ENCODE measurements at regions not wholly inside any gene's neighbourhood (a gene's known extent, or its start where the extent isn't known, plus 50 kb on each side); places are given as distances from the start of the nearest gene placed in this dataset.

DNA sequence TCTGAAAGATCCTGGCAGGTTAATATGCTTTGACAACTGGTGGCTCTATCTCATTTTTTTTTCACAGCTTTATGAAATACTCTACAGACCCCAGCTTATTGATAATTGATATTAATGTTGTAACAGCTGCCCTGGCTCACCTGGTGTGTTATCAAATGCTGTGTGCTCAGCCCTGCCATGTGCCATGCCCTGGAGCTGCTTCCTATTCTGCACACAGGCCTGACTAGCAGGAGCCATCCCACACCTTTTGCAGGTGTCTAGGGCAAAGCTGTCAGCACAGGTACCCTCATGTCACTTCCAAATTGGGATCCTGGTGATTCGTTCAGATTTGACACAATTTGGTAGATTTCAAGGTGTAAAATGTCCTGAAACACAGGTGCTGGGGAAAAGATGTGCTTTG lies 254.6 kb upstream of the MAN1A1 start:
- H3K27me3 ChIP-seq (ENCODE audit: insufficient read depth, low read length): no peaks in the 10 kb centered on the region
- H2BK5ac ChIP-seq (ENCODE audit: insufficient read length, low read length): no peak overlapping the region
- no peak overlapping the region for H3K4me2 ChIP-seq (ENCODE audit: insufficient read depth, insufficient read length, low read length)
- Mint-ChIP-seq H3K9me3 (no peaks in the 10 kb centered on the region), H3K36me3 (ENCODE audit: insufficient read depth in 1 of 3, low read depth in 3 of 3) (no peaks in the 10 kb centered on the region; a peak in 1 of 7 replicates), H3K27ac (peak overlapping the region in 1 of 3 experiments; percentile 67; a peak in 1 of 7 replicates), H3K4me3 (no peak overlapping the region), H3K27me3 (ENCODE audit: low read depth) (no peaks in the 10 kb centered on the region; the same call in 1 of the 2 replicates), H3K4me1 (peaks cover 4% of the 10 kb centered on the region in 2 experiments)
- no peak overlapping the region for H3K9ac ChIP-seq (ENCODE audit: extremely low read depth, insufficient read length, low read length)
- H2AK5ac ChIP-seq (ENCODE audit: insufficient read length, low read length): no peak overlapping the region
- H3K4ac ChIP-seq (ENCODE audit: low read depth, low read length): no peak overlapping the region
- no peak overlapping the region for H4K91ac ChIP-seq (ENCODE audit: insufficient read length, low read depth, low read length)
- no peak overlapping the region for H3K18ac ChIP-seq (ENCODE audit: insufficient read length, low read depth, low read length)
- DNase-seq: no peak
- no peak overlapping the region for H2AFZ ChIP-seq (ENCODE audit: low read length)
- H2BK12ac ChIP-seq (ENCODE audit: insufficient read length, low read depth, low read length): no peak overlapping the region
- no peak overlapping the region for H2BK120ac ChIP-seq (ENCODE audit: low read depth, low read length, poor library complexity, severe bottlenecking)
- H3K56ac ChIP-seq (ENCODE audit: insufficient read length, low read depth, low read length): no peak overlapping the region
- H4K20me1 ChIP-seq (ENCODE audit: control insufficient read depth, insufficient read depth, insufficient read length): no peaks in the 10 kb centered on the region
- H3K27ac ChIP-seq (ENCODE audit: insufficient read length, low read depth, low read length): no peak overlapping the region
- H3K14ac ChIP-seq (ENCODE audit: insufficient read depth, low read length): no peak overlapping the region; the same call in 1 of the 2 replicates
- no peaks in the 10 kb centered on the region for H3K79me2 ChIP-seq (ENCODE audit: insufficient read depth, low read length)
- WGBS (ENCODE audit: extremely low coverage, insufficient read length, low lambda C conversion rate): no CpG with 5 or more reads among the region's 1 CpG
- no peak overlapping the region for H3K23ac ChIP-seq (ENCODE audit: insufficient read length, low read depth, low read length)
- no peak overlapping the region for H3T11ph ChIP-seq (ENCODE audit: low read length)
- no peak overlapping the region for H4K8ac ChIP-seq (replicated peaks; ENCODE audit: insufficient read length, low read depth, low read length)
- H4K5ac ChIP-seq (ENCODE audit: insufficient read length, low read depth, low read length): no peak overlapping the region
- no peak overlapping the region for H2BK15ac ChIP-seq (ENCODE audit: low read depth, low read length)
- H2BK20ac ChIP-seq (ENCODE audit: low read depth, low read length, poor library complexity, severe bottlenecking): no peak overlapping the region
- no peaks in the 10 kb centered on the region for H3K79me1 ChIP-seq (ENCODE audit: insufficient read depth, low read depth, low read length, poor library complexity, severe bottlenecking)
- no peaks in the 10 kb centered on the region for H3K4me1 ChIP-seq (ENCODE audit: insufficient read depth, low read length)
- no peaks in the 10 kb centered on the region for H3K23me2 ChIP-seq (ENCODE audit: insufficient read length, low read depth, low read length, poor library complexity, severe bottlenecking)
- TF ChIP-seq, protein P1, sequence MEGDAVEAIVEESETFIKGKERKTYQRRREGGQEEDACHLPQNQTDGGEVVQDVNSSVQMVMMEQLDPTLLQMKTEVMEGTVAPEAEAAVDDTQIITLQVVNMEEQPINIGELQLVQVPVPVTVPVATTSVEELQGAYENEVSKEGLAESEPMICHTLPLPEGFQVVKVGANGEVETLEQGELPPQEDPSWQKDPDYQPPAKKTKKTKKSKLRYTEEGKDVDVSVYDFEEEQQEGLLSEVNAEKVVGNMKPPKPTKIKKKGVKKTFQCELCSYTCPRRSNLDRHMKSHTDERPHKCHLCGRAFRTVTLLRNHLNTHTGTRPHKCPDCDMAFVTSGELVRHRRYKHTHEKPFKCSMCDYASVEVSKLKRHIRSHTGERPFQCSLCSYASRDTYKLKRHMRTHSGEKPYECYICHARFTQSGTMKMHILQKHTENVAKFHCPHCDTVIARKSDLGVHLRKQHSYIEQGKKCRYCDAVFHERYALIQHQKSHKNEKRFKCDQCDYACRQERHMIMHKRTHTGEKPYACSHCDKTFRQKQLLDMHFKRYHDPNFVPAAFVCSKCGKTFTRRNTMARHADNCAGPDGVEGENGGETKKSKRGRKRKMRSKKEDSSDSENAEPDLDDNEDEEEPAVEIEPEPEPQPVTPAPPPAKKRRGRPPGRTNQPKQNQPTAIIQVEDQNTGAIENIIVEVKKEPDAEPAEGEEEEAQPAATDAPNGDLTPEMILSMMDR (conservative IDR thresholded peaks at IDR 0.05): no peak
- H3K9me3 ChIP-seq (ENCODE audit: control insufficient read depth, low read depth, low read length): no peaks in the 10 kb centered on the region

Data from H9 (cell line).